Esophagus squamous epithelium (tissue), 5 donors: ENCODE measurements at regions not wholly inside any gene's neighbourhood (a gene's known extent, or its start where the extent isn't known, plus 50 kb on each side); places are given as distances from the start of the nearest gene placed in this dataset.

ENCODE experiments used
- DNase-seq: peaks from one replicate; lab custom pipeline; 2025; lab: John Stamatoyannopoulos, UW
- H3K27ac ChIP-seq, 4 donors: fragments of 200-600 bp; sonication (generic); one replicate each; pipeline ENCODE4 v1.5.1; 2016 to 2019; ENCODE audit warnings: mild to moderate bottlenecking in 1 of 4
- H3K27me3 ChIP-seq, 4 donors: fragments of 200-600 bp; sonication (generic); 1 replicate in 3 of 4; 2 replicates in 1 of 4; pipeline versions ENCODE4 v1.5.1 to v1.6.0; 2017 to 2021; ENCODE audit warnings: antibody characterized with exemption in 1 of 4
- H3K36me3 ChIP-seq, 3 donors: fragments of 200-600 bp; sonication (generic); one replicate each; pipeline ENCODE4 v1.5.1; 2016 to 2019
- H3K4me1 ChIP-seq, 3 donors: fragments of 200-600 bp; sonication (generic); one replicate each; pipeline ENCODE4 v1.5.1; 2017 to 2019
- H3K4me3 ChIP-seq, 4 donors: fragments of 200-600 bp; sonication (generic); 1 replicate in 3 of 4; 2 replicates in 1 of 4; pipeline ENCODE4 v1.5.1; 2016 to 2019; ENCODE audit warnings: mild to moderate bottlenecking in 2 of 4, moderate library complexity in 1 of 4
- H3K9me3 ChIP-seq, 3 donors: fragments of 200-600 bp; sonication (generic); one replicate each; pipeline ENCODE4 v1.5.1; 2016 to 2019
- POLR2A ChIP-seq, 4 donors: fragments of 450-650 bp; IDR thresholded peaks; one replicate each; pipeline ENCODE4 v1.6.1; 2017; ENCODE audit warnings: antibody characterized with exemption in 4 of 4, mild to moderate bottlenecking in 4 of 4, moderate library complexity in 3 of 4
- WGBS, 2 donors: methylation state at CpG; one replicate each; pipeline ENCODE4 v1.1.5; 2018; 5-methylcytosine and 5-hydroxymethylcytosine counted together
- intact Hi-C: fragments of 100-400 bp; cut with DNase I; formaldehyde crosslinking; loops from one replicate; pipeline ENCODE4 v1.15.0; 2022
- TF ChIP-seq, protein P1 (sequence below), 6 experiments: fragments of 450-650 bp in 4 of 6; fragments of 200-600 bp in 2 of 6; sonication (generic) in 2 of 6; IDR thresholded peaks; one replicate each; pipeline ENCODE4 v1.5.1; 2016 to 2019; ENCODE audit warnings: antibody characterized with exemption in 6 of 6, mild to moderate bottlenecking in 4 of 6, moderate library complexity in 4 of 6
- donor health status: DM: yes; HTN: yes; CAD: no.

GRCh38 chr6:80544976-80545722 is 438.7 kb downstream of the BCKDHB start:
- H3K4me3 ChIP-seq, result no peak overlapping the region
- no peaks in the 10 kb centered on the region for H3K9me3 ChIP-seq
- H3K4me1 ChIP-seq, result peaks cover 0 to 9% (median 0%) of the 10 kb centered on the region in 3 donors
- no peak for DNase-seq
- H3K27me3 ChIP-seq, result no peaks in the 10 kb centered on the region
- no peaks in the 10 kb centered on the region for H3K36me3 ChIP-seq
- TF ChIP-seq, protein P1, sequence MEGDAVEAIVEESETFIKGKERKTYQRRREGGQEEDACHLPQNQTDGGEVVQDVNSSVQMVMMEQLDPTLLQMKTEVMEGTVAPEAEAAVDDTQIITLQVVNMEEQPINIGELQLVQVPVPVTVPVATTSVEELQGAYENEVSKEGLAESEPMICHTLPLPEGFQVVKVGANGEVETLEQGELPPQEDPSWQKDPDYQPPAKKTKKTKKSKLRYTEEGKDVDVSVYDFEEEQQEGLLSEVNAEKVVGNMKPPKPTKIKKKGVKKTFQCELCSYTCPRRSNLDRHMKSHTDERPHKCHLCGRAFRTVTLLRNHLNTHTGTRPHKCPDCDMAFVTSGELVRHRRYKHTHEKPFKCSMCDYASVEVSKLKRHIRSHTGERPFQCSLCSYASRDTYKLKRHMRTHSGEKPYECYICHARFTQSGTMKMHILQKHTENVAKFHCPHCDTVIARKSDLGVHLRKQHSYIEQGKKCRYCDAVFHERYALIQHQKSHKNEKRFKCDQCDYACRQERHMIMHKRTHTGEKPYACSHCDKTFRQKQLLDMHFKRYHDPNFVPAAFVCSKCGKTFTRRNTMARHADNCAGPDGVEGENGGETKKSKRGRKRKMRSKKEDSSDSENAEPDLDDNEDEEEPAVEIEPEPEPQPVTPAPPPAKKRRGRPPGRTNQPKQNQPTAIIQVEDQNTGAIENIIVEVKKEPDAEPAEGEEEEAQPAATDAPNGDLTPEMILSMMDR (IDR thresholded peaks at IDR 0.05), result no peak
- TF ChIP-seq POLR2A (IDR thresholded peaks at IDR 0.05), result no peak
- H3K27ac ChIP-seq, result no peak overlapping the region
- intact Hi-C loops, result no loop called here

DNA sequence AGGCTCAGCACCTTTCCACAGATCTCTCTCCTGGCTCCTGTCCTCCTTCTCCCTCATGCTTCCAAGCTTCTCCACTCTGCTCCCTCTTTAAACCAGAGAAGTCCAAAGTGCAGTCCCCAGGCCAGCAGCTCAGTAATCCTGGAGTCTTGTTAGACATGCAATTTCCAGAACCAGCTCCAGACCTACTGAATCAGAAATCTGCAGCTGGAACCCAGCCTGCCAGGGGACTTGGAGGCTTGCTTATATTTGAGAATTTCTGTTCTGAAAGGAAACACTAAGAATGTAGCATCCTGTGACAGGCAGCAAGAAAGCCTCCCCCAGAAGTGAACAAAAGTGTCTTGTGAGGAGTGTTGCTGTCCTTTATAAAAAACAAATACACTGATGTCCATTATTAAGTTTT is 438.1 kb downstream of the BCKDHB start:
- Histone ChIP-seq H3K9me3 (no peaks in the 10 kb centered on the region), H3K4me3 (no peak overlapping the region), H3K27me3 (no peaks in the 10 kb centered on the region), H3K4me1 (peaks cover 0 to 9% (median 0%) of the 10 kb centered on the region in 3 donors), H3K27ac (no peak overlapping the region), H3K36me3 (no peaks in the 10 kb centered on the region)
- intact Hi-C loops, result no loop called here
- DNase-seq, result no peak
- TF ChIP-seq POLR2A (IDR thresholded peaks at IDR 0.05), result no peak
- TF ChIP-seq, protein P1 (IDR thresholded peaks at IDR 0.05), result no peak

DNA sequence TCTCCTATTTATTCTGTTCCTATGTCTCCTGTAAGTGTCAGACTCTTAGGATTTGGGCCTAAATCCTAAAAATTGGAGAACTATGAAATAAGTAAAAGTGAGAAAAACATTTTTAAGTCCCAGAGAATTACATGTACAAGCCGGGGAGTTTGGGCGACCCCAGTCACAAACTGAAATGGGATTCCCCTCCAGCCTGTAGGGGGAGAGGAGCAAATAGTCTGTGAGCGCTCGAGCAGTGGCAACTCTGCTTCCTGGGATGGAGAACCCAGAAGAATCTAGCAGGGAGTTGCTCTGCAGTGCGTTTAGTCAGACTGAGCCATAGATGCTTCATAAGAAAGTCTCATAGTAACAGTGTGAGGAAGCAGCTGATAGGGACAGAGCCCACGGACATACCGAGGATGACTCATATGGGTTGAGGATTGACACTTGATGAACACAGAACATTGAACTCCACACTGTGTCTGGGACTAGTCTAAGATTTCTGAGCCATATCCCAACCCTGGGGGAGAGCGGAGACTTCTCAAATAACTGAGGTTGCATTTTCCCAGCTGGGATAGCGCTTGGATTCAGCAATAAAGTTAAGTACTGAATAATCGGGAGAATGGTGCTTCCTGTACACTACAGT is 437.2 kb downstream of the BCKDHB start:
- Histone ChIP-seq H3K27me3 (no peaks in the 10 kb centered on the region), H3K9me3 (no peaks in the 10 kb centered on the region), H3K27ac (no peak overlapping the region), H3K4me3 (no peak overlapping the region), H3K36me3 (no peaks in the 10 kb centered on the region), H3K4me1 (peaks cover 0 to 9% (median 0%) of the 10 kb centered on the region in 3 donors)
- DNase-seq, result no peak
- WGBS, 2 donors, result 82 to 86% methylated on average over 10 of the region's 10 CpGs
- intact Hi-C loops, result no loop called here
- TF ChIP-seq, protein P1 (IDR thresholded peaks at IDR 0.05), result no peak
- TF ChIP-seq POLR2A (IDR thresholded peaks at IDR 0.05), result no peak

GRCh38 chr6:80543151-80543550 is 436.7 kb downstream of the BCKDHB start:
- 73 to 88% methylated on average over 1 of the region's 1 CpG for WGBS, 2 donors
- peaks cover 0 to 4% (median 0%) of the 10 kb centered on the region in 3 donors for H3K4me1 ChIP-seq
- H3K27ac ChIP-seq, result no peak overlapping the region
- no peaks in the 10 kb centered on the region for H3K27me3 ChIP-seq
- TF ChIP-seq, protein P1 (IDR thresholded peaks at IDR 0.05), result no peak
- no peak for TF ChIP-seq POLR2A (IDR thresholded peaks at IDR 0.05)
- intact Hi-C loops, result no loop called here
- H3K4me3 ChIP-seq, result no peak overlapping the region
- no peaks in the 10 kb centered on the region for H3K36me3 ChIP-seq
- no peaks in the 10 kb centered on the region for H3K9me3 ChIP-seq
- DNase-seq, result no peak

- DNase-seq, result no peak
- H3K4me1 ChIP-seq, result no peaks in the 10 kb centered on the region
- H3K36me3 ChIP-seq, result no peaks in the 10 kb centered on the region
- no peaks in the 10 kb centered on the region for H3K27me3 ChIP-seq
- H3K27ac ChIP-seq, result no peak overlapping the region
- no peaks in the 10 kb centered on the region for H3K9me3 ChIP-seq
- no peak overlapping the region for H3K4me3 ChIP-seq
- intact Hi-C loops, result no loop called here
- WGBS, 2 donors, result 29 to 50% methylated on average over 3 of the region's 3 CpGs
- no peak for TF ChIP-seq POLR2A (IDR thresholded peaks at IDR 0.05)
- TF ChIP-seq, protein P1 (IDR thresholded peaks at IDR 0.05), result no peak
Measured at GRCh38 chr6:80541886-80542285, 435.4 kb downstream of the BCKDHB start.
